ENCODE measurements at regions not wholly inside any gene's neighbourhood (a gene's known extent, or its start where the extent isn't known, plus 50 kb on each side); places are given as distances from the start of the nearest gene placed in this dataset.

DNA sequence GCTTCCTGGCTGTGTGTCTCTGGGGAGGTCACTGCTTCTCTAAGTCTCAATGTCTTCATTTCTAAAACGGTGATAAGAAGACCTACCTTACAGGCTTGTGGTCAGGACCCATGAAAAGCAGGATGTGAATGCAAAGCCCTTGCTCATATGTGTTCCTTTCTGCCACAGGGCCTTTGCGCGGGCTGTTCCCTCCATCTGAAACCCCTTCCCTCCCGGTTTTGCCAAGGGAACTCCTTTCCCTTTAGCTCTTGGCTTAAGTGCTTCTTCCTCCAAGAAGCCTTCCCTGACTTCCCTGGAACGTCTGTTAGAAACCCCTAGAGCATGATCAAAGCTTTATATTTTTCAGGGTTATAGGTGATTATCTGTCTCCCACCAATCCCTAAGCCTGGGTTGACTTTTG lies 147.2 kb upstream of the PTPN1 start:
- TF ChIP-seq ARNTL (CRISPR knock-in tag; IDR thresholded peaks at IDR 0.05; ENCODE audit: borderline replicate concordance, low read depth) (no peak), PPARA (CRISPR knock-in tag; IDR thresholded peaks at IDR 0.05; ENCODE audit: borderline replicate concordance) (no peak), ESRRG (CRISPR knock-in tag; IDR thresholded peaks at IDR 0.05) (no peak), SNAI2 (CRISPR knock-in tag; IDR thresholded peaks at IDR 0.05) (no peak), ZNF565 (CRISPR knock-in tag; conservative IDR thresholded peaks at IDR 0.05; ENCODE audit: low read depth) (no peak), RARB (CRISPR knock-in tag; IDR thresholded peaks at IDR 0.05) (no peak), GLIS3 (CRISPR knock-in tag; IDR thresholded peaks at IDR 0.05) (no peak), OSR1 (CRISPR knock-in tag; IDR thresholded peaks at IDR 0.05) (no peak)
- no peak for ATAC-seq

GRCh38 chr20:50363479-50363878 lies 146.7 kb upstream of the PTPN1 start:
- ATAC-seq: no peak
- no peak for TF ChIP-seq ARNTL (CRISPR knock-in tag; IDR thresholded peaks at IDR 0.05; ENCODE audit: borderline replicate concordance, low read depth)

GRCh38 chr20:50364542-50364941 lies 145.6 kb upstream of the PTPN1 start:
- ATAC-seq: no peak
- no peak for TF ChIP-seq ZFP30 (CRISPR knock-in tag; IDR thresholded peaks at IDR 0.05)
- TF ChIP-seq BACH2 (CRISPR knock-in tag; IDR thresholded peaks at IDR 0.05; ENCODE audit: borderline replicate concordance): no peak
- TF ChIP-seq TCF4 (CRISPR knock-in tag; IDR thresholded peaks at IDR 0.05; ENCODE audit: borderline replicate concordance): no peak
- no peak for TF ChIP-seq GLIS3 (CRISPR knock-in tag; IDR thresholded peaks at IDR 0.05)
- no peak for TF ChIP-seq SNAI2 (CRISPR knock-in tag; IDR thresholded peaks at IDR 0.05)
- TF ChIP-seq ZFP3 (CRISPR knock-in tag; IDR thresholded peaks at IDR 0.05): no peak
- TF ChIP-seq ESRRG (CRISPR knock-in tag; IDR thresholded peaks at IDR 0.05): no peak
- no peak for TF ChIP-seq ZNF70 (CRISPR knock-in tag; IDR thresholded peaks at IDR 0.05)
- TF ChIP-seq, protein P1, sequence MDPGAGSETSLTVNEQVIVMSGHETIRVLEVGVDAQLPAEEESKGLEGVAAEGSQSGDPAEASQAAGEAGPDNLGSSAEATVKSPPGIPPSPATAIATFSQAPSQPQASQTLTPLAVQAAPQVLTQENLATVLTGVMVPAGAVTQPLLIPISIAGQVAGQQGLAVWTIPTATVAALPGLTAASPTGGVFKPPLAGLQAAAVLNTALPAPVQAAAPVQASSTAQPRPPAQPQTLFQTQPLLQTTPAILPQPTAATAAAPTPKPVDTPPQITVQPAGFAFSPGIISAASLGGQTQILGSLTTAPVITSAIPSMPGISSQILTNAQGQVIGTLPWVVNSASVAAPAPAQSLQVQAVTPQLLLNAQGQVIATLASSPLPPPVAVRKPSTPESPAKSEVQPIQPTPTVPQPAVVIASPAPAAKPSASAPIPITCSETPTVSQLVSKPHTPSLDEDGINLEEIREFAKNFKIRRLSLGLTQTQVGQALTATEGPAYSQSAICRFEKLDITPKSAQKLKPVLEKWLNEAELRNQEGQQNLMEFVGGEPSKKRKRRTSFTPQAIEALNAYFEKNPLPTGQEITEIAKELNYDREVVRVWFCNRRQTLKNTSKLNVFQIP (CRISPR knock-in tag; IDR thresholded peaks at IDR 0.05; ENCODE audit: borderline replicate concordance, low read depth): no peak
- TF ChIP-seq ZNF8 (CRISPR knock-in tag; IDR thresholded peaks at IDR 0.05): no peak
- no peak for TF ChIP-seq TSHZ2 (CRISPR knock-in tag; IDR thresholded peaks at IDR 0.05)
- no peak for TF ChIP-seq RARB (CRISPR knock-in tag; IDR thresholded peaks at IDR 0.05)
- no peak for TF ChIP-seq TOX (CRISPR knock-in tag; IDR thresholded peaks at IDR 0.05; ENCODE audit: borderline replicate concordance)
- TF ChIP-seq OSR1 (CRISPR knock-in tag; IDR thresholded peaks at IDR 0.05): no peak
- no peak for TF ChIP-seq CSRNP3 (CRISPR knock-in tag; IDR thresholded peaks at IDR 0.05)
- TF ChIP-seq ZC3H10 (CRISPR knock-in tag; IDR thresholded peaks at IDR 0.05): no peak
- no peak for TF ChIP-seq PATZ1 (CRISPR knock-in tag; IDR thresholded peaks at IDR 0.05; ENCODE audit: borderline replicate concordance)
- no peak for TF ChIP-seq CSDC2 (CRISPR knock-in tag; IDR thresholded peaks at IDR 0.05)
- no peak for TF ChIP-seq CREB5 (CRISPR knock-in tag; IDR thresholded peaks at IDR 0.05; ENCODE audit: low read depth)
- TF ChIP-seq PPARA (CRISPR knock-in tag; IDR thresholded peaks at IDR 0.05; ENCODE audit: borderline replicate concordance): no peak

Data from SK-N-SH treated with all-trans-retinoic acid at 6 μM for 48 hours (cell line).